HG03558 (cell line): ENCODE measurements at regions not wholly inside any gene's neighbourhood (a gene's known extent, or its start where the extent isn't known, plus 50 kb on each side); places are given as distances from the start of the nearest gene placed in this dataset.
"Not testable (repeated sequence)": the region's sequence is repeated elsewhere in the genome, so short reads cannot be mapped to it uniquely, and the experiment has no call there.

ENCODE experiments used
- ATAC-seq: cut with Tn5 transposase; IDR thresholded peaks from one replicate; pipeline ENCODE4 v1.9.1; 2021; ENCODE audit warnings: moderate number of reproducible peaks; ENCODE audit not compliant: unreplicated experiment; ENCODE audit errors: extremely low read depth

- no peak for ATAC-seq
Observed at GRCh38 chr4:184906480-184907097, 80.8 kb upstream of the ACSL1 start.

- ATAC-seq = no peak
Observed at GRCh38 chr4:184907216-184907615, 81.4 kb upstream of the ACSL1 start.

GRCh38 chr4:184907810-184908209 lies 82.0 kb upstream of the ACSL1 start:
- ATAC-seq = no peak

- no peak for ATAC-seq
Observed at GRCh38 chr4:184911310-184911709, 85.5 kb upstream of the ACSL1 start.

- ATAC-seq = no peak
Observed at GRCh38 chr4:184913356-184914143, 87.8 kb upstream of the ACSL1 start.

- ATAC-seq = not testable (repeated sequence)
Observed at GRCh38 chr4:184918799-184919198, 93.0 kb upstream of the ACSL1 start.

- no peak for ATAC-seq
Observed at GRCh38 chr4:184921456-184921855, 95.7 kb upstream of the ACSL1 start.

GRCh38 chr4:184922301-184922700 lies 96.0 kb upstream of the HELT start:
- no peak for ATAC-seq

GRCh38 chr4:184924516-184924915 lies 93.8 kb upstream of the HELT start:
- no peak for ATAC-seq

- no peak for ATAC-seq
Observed at GRCh38 chr4:184929476-184929875, 88.8 kb upstream of the HELT start.

GRCh38 chr4:184930026-184930425 lies 88.3 kb upstream of the HELT start:
- ATAC-seq = no peak

- no peak for ATAC-seq
Observed at GRCh38 chr4:184932343-184932742, 85.9 kb upstream of the HELT start.

GRCh38 chr4:184933311-184933710 lies 85.0 kb upstream of the HELT start:
- ATAC-seq = no peak

GRCh38 chr4:184934184-184934583 lies 84.1 kb upstream of the HELT start:
- no peak for ATAC-seq

- no peak for ATAC-seq
Observed at GRCh38 chr4:184934961-184935360, 83.3 kb upstream of the HELT start.

- ATAC-seq = no peak
Observed at GRCh38 chr4:184936071-184936470, 82.2 kb upstream of the HELT start.

- ATAC-seq = no peak
Observed at GRCh38 chr4:184937030-184937710, 81.1 kb upstream of the HELT start.

- ATAC-seq = no peak
Observed at GRCh38 chr4:184937745-184938144, 80.5 kb upstream of the HELT start.

- ATAC-seq = no peak
Observed at GRCh38 chr4:184938871-184939270, 79.4 kb upstream of the HELT start.

- no peak for ATAC-seq
Observed at GRCh38 chr4:184939978-184940377, 78.3 kb upstream of the HELT start.

GRCh38 chr4:184940500-184940899 lies 77.8 kb upstream of the HELT start:
- ATAC-seq = no peak
